ENCODE measurements at regions not wholly inside any gene's neighbourhood (a gene's known extent, or its start where the extent isn't known, plus 50 kb on each side); places are given as distances from the start of the nearest gene placed in this dataset.

DNA sequence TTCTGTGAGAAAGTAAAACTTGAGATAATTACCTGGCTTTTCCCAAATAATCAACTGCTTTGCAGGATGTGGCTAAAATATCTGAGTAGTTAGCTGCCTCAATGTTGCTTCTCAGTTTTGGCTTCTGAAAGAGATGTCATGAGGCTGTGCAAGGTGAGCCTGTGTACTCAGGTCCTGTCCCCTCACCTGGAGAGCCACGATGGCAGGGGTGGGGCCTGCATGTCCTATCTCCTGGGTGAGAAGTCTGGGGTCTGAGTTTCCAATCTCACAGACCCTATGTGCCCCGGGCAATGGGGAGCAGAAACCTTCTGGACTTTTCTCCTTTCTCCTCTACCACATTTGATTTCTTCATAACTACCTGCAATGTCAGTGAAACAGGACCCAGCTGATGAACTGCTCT is 338.6 kb upstream of the B3GAT1 start:
- TF ChIP-seq EZH2 (IDR thresholded peaks at IDR 0.05; ENCODE audit: low read depth): no peak
- TF ChIP-seq, protein P1, sequence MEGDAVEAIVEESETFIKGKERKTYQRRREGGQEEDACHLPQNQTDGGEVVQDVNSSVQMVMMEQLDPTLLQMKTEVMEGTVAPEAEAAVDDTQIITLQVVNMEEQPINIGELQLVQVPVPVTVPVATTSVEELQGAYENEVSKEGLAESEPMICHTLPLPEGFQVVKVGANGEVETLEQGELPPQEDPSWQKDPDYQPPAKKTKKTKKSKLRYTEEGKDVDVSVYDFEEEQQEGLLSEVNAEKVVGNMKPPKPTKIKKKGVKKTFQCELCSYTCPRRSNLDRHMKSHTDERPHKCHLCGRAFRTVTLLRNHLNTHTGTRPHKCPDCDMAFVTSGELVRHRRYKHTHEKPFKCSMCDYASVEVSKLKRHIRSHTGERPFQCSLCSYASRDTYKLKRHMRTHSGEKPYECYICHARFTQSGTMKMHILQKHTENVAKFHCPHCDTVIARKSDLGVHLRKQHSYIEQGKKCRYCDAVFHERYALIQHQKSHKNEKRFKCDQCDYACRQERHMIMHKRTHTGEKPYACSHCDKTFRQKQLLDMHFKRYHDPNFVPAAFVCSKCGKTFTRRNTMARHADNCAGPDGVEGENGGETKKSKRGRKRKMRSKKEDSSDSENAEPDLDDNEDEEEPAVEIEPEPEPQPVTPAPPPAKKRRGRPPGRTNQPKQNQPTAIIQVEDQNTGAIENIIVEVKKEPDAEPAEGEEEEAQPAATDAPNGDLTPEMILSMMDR (conservative IDR thresholded peaks at IDR 0.05): no peak
